ENCODE measurements at regions not wholly inside any gene's neighbourhood (a gene's known extent, or its start where the extent isn't known, plus 50 kb on each side); places are given as distances from the start of the nearest gene placed in this dataset.

DNA sequence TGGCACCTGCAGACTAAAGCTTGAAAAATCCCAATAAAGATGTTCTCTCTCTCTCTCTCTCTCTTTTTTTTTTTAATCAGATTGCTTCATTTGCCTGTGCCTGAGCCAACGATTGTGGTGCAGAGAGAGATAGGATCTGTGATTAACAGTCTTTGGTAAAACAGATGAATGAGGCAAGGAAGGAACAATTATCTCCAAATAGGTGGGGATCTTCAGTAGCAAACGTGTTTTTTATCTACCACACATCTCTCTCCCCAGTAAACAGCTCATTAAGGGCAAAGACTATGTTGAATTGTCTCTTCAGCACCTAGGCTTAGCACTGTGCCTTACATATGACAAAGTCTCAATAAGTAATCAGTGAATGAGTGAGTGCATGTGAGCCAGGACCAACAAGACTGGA lies 96.3 kb downstream of the SMIM20 start:
- Histone ChIP-seq H3K4me3 (ENCODE audit: low read depth, low read length) (no peak overlapping the region), H3K9me3 (ENCODE audit: insufficient read depth, low read depth, low read length) (peaks cover 1% of the 10 kb centered on the region), H3K4ac (ENCODE audit: low read depth, low read length) (no peak overlapping the region), H2BK120ac (ENCODE audit: insufficient read depth, low read length, poor library complexity) (no peak overlapping the region), H3K36me3 (ENCODE audit: control insufficient read depth in 1 of 2, insufficient read depth in 2 of 2, low read length in 2 of 2) (no peaks in the 10 kb centered on the region), H3K23ac (ENCODE audit: low read length) (no peak overlapping the region), H3K79me2 (ENCODE audit: control insufficient read depth, insufficient read depth, low read length, poor library complexity) (no peaks in the 10 kb centered on the region), H2BK5ac (ENCODE audit: low read depth, low read length, poor library complexity) (no peak overlapping the region), H4K12ac (ENCODE audit: low read depth, low read length) (no peak overlapping the region), H3K14ac (ENCODE audit: low read length) (no peak overlapping the region), H4K91ac (ENCODE audit: low read depth, low read length) (no peak overlapping the region), H2BK12ac (ENCODE audit: low read length) (no peak overlapping the region), H3K27me3 (ENCODE audit: insufficient read depth, low read length) (no peaks in the 10 kb centered on the region), H3K9ac (ENCODE audit: low read length) (no peak overlapping the region), H3K4me1 (ENCODE audit: control insufficient read depth in 1 of 2, insufficient read depth in 2 of 2, low read length in 2 of 2) (peaks cover 2% of the 10 kb centered on the region in 2 experiments), H3K27ac (ENCODE audit: low read depth, low read length) (no peak overlapping the region), H2AK5ac (ENCODE audit: low read length) (no peak overlapping the region), H3K4me2 (ENCODE audit: low read length) (no peak overlapping the region), H3K79me1 (ENCODE audit: low read length) (no peaks in the 10 kb centered on the region), H4K8ac (ENCODE audit: low read depth, low read length) (no peak overlapping the region), H2AFZ (ENCODE audit: insufficient read depth, low read length, poor library complexity) (no peak overlapping the region), H3K18ac (ENCODE audit: low read length) (no peak overlapping the region)
- no peak for DNase-seq
- WGBS (ENCODE audit: extremely low coverage, insufficient coverage, insufficient read length) = no CpG with 5 or more reads among the region's 2 CpGs

DNA sequence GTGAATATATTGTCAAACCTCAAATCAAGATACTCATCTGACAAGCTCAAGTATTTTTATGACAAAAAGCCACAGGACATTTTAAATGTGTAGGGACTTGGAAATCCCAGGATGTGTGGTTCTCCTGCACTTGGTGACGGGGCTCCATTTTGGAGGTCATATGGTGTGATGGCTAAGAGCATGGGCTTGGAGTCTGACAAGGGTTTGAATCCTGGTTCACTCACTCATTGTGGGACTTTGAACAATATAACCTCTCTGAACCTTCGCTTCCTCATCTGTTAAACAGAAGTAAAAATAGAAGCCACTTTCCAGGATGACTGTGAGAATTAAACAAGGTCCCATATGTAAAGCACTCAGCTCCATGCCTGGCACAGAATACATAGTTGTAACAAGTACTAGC lies 99.6 kb downstream of the SMIM20 start:
- WGBS (ENCODE audit: extremely low coverage, insufficient coverage, insufficient read length) = no CpG with 5 or more reads among the region's 2 CpGs
- Histone ChIP-seq H2AFZ (ENCODE audit: insufficient read depth, low read length, poor library complexity) (no peak overlapping the region), H3K9me3 (ENCODE audit: insufficient read depth, low read depth, low read length) (peaks cover 1% of the 10 kb centered on the region), H2BK5ac (ENCODE audit: low read depth, low read length, poor library complexity) (no peak overlapping the region), H4K91ac (ENCODE audit: low read depth, low read length) (no peak overlapping the region), H2AK5ac (ENCODE audit: low read length) (no peak overlapping the region), H3K36me3 (ENCODE audit: control insufficient read depth in 1 of 2, insufficient read depth in 2 of 2, low read length in 2 of 2) (no peaks in the 10 kb centered on the region), H3K4me1 (ENCODE audit: control insufficient read depth in 1 of 2, insufficient read depth in 2 of 2, low read length in 2 of 2) (peaks cover 2 to 3% of the 10 kb centered on the region in 2 experiments), H3K79me1 (ENCODE audit: low read length) (no peaks in the 10 kb centered on the region), H3K9ac (ENCODE audit: low read length) (no peak overlapping the region), H3K18ac (ENCODE audit: low read length) (no peak overlapping the region), H3K23ac (ENCODE audit: low read length) (no peak overlapping the region), H3K14ac (ENCODE audit: low read length) (no peak overlapping the region), H3K4me3 (ENCODE audit: low read depth, low read length) (no peak overlapping the region), H4K8ac (ENCODE audit: low read depth, low read length) (no peak overlapping the region), H4K12ac (ENCODE audit: low read depth, low read length) (no peak overlapping the region), H3K27ac (ENCODE audit: low read depth, low read length) (no peak overlapping the region), H3K27me3 (ENCODE audit: insufficient read depth, low read length) (no peaks in the 10 kb centered on the region), H2BK12ac (ENCODE audit: low read length) (no peak overlapping the region), H3K4ac (ENCODE audit: low read depth, low read length) (no peak overlapping the region), H3K4me2 (ENCODE audit: low read length) (no peak overlapping the region), H3K79me2 (ENCODE audit: control insufficient read depth, insufficient read depth, low read length, poor library complexity) (no peaks in the 10 kb centered on the region), H2BK120ac (ENCODE audit: insufficient read depth, low read length, poor library complexity) (no peak overlapping the region)
- DNase-seq = no peak

DNA sequence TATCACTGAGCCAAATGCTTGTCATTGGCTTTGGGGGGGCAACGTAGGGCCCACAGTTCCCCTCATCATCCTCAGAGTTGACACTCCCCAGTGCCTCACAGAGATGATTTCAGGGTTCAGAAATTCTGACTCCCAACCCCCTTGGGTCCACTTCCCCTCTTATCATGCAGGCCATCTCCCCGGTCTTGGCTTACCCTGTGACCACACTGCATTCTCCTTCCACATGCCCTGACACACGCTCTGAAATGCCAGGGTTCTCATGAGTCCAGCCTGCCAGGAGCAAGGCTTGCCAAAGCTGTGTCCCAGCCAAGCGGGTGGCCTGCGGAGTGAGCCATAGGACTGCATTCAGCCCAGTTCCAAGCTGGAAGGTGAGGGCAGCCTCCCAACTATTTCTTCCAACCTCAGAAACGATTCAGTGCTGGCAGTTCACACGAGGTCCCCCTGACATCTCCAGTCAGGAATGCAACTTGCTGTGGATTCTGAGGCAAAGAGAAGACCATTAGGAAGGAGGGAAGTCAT lies 101.2 kb downstream of the SMIM20 start:
- H4K8ac ChIP-seq (ENCODE audit: low read depth, low read length) = no peak overlapping the region
- H3K9me3 ChIP-seq (ENCODE audit: insufficient read depth, low read depth, low read length) = peaks cover 1% of the 10 kb centered on the region
- H3K79me1 ChIP-seq (ENCODE audit: low read length) = no peaks in the 10 kb centered on the region
- no peak overlapping the region for H3K4me2 ChIP-seq (ENCODE audit: low read length)
- no peaks in the 10 kb centered on the region for H3K27me3 ChIP-seq (ENCODE audit: insufficient read depth, low read length)
- H3K4ac ChIP-seq (ENCODE audit: low read depth, low read length) = no peak overlapping the region
- no peak overlapping the region for H3K18ac ChIP-seq (ENCODE audit: low read length)
- no peak overlapping the region for H2BK120ac ChIP-seq (ENCODE audit: insufficient read depth, low read length, poor library complexity)
- no peak overlapping the region for H3K27ac ChIP-seq (ENCODE audit: low read depth, low read length)
- H2AFZ ChIP-seq (ENCODE audit: insufficient read depth, low read length, poor library complexity) = no peak overlapping the region
- DNase-seq = no peak
- no peak overlapping the region for H3K4me3 ChIP-seq (ENCODE audit: low read depth, low read length)
- no peak overlapping the region for H3K14ac ChIP-seq (ENCODE audit: low read length)
- no peaks in the 10 kb centered on the region for H3K36me3 ChIP-seq (ENCODE audit: control insufficient read depth in 1 of 2, insufficient read depth in 2 of 2, low read length in 2 of 2)
- no peak overlapping the region for H2BK12ac ChIP-seq (ENCODE audit: low read length)
- no peak overlapping the region for H4K12ac ChIP-seq (ENCODE audit: low read depth, low read length)
- H3K23ac ChIP-seq (ENCODE audit: low read length) = no peak overlapping the region
- H3K79me2 ChIP-seq (ENCODE audit: control insufficient read depth, insufficient read depth, low read length, poor library complexity) = no peaks in the 10 kb centered on the region
- WGBS (ENCODE audit: extremely low coverage, insufficient coverage, insufficient read length) = no CpG with 5 or more reads among the region's 7 CpGs
- H3K4me1 ChIP-seq (ENCODE audit: control insufficient read depth in 1 of 2, insufficient read depth in 2 of 2, low read length in 2 of 2) = peaks cover 2 to 3% of the 10 kb centered on the region in 2 experiments
- H3K9ac ChIP-seq (ENCODE audit: low read length) = no peak overlapping the region
- H2AK5ac ChIP-seq (ENCODE audit: low read length) = no peak overlapping the region
- H4K91ac ChIP-seq (ENCODE audit: low read depth, low read length) = no peak overlapping the region
- H2BK5ac ChIP-seq (ENCODE audit: low read depth, low read length, poor library complexity) = no peak overlapping the region

DNA sequence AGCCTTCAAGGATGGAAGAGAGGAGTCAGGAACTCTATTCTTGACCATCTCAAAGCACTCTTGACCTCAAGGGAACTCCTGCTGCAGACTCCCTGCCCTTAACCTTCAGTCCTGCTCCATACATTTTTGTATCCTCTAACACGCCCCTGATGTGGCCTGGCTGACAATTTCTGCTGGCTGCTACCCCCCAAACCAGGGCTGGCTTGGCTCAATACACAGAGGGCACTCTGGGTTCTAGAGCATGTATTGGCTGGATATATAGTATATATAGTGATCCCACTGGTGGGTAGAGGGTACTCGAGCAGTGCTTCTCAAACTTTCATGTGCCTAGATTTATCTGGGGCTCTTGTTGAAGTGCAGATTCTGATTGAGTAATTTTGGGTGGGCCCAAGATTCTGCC lies 101.9 kb downstream of the SMIM20 start:
- H3K9me3 ChIP-seq (ENCODE audit: insufficient read depth, low read depth, low read length) = peaks cover 1% of the 10 kb centered on the region
- H3K4ac ChIP-seq (ENCODE audit: low read depth, low read length) = no peak overlapping the region
- H3K23ac ChIP-seq (ENCODE audit: low read length) = no peak overlapping the region
- H4K8ac ChIP-seq (ENCODE audit: low read depth, low read length) = no peak overlapping the region
- no peak overlapping the region for H3K14ac ChIP-seq (ENCODE audit: low read length)
- no peak overlapping the region for H3K4me2 ChIP-seq (ENCODE audit: low read length)
- peaks cover 2 to 3% of the 10 kb centered on the region in 2 experiments for H3K4me1 ChIP-seq (ENCODE audit: control insufficient read depth in 1 of 2, insufficient read depth in 2 of 2, low read length in 2 of 2)
- no peak overlapping the region for H4K91ac ChIP-seq (ENCODE audit: low read depth, low read length)
- WGBS (ENCODE audit: extremely low coverage, insufficient coverage, insufficient read length) = no CpG with 5 or more reads among the region's 2 CpGs
- H3K79me1 ChIP-seq (ENCODE audit: low read length) = no peaks in the 10 kb centered on the region
- no peak overlapping the region for H3K9ac ChIP-seq (ENCODE audit: low read length)
- no peaks in the 10 kb centered on the region for H3K79me2 ChIP-seq (ENCODE audit: control insufficient read depth, insufficient read depth, low read length, poor library complexity)
- H3K27me3 ChIP-seq (ENCODE audit: insufficient read depth, low read length) = no peaks in the 10 kb centered on the region
- H3K27ac ChIP-seq (ENCODE audit: low read depth, low read length) = no peak overlapping the region
- H2AK5ac ChIP-seq (ENCODE audit: low read length) = no peak overlapping the region
- H3K36me3 ChIP-seq (ENCODE audit: control insufficient read depth in 1 of 2, insufficient read depth in 2 of 2, low read length in 2 of 2) = no peaks in the 10 kb centered on the region
- H2BK5ac ChIP-seq (ENCODE audit: low read depth, low read length, poor library complexity) = no peak overlapping the region
- no peak overlapping the region for H4K12ac ChIP-seq (ENCODE audit: low read depth, low read length)
- DNase-seq = no peak
- no peak overlapping the region for H2AFZ ChIP-seq (ENCODE audit: insufficient read depth, low read length, poor library complexity)
- H2BK120ac ChIP-seq (ENCODE audit: insufficient read depth, low read length, poor library complexity) = no peak overlapping the region
- no peak overlapping the region for H3K18ac ChIP-seq (ENCODE audit: low read length)
- H2BK12ac ChIP-seq (ENCODE audit: low read length) = no peak overlapping the region
- no peak overlapping the region for H3K4me3 ChIP-seq (ENCODE audit: low read depth, low read length)
